HG03064 (cell line): ENCODE measurements at regions not wholly inside any gene's neighbourhood (a gene's known extent, or its start where the extent isn't known, plus 50 kb on each side); places are given as distances from the start of the nearest gene placed in this dataset.

Experiments
- ATAC-seq: cut with Tn5 transposase; IDR thresholded peaks from one replicate; pipeline ENCODE4 v1.9.1; 2021; ENCODE audit warnings: low read depth; ENCODE audit not compliant: unreplicated experiment

- no peak for ATAC-seq
Measured at GRCh38 chr5:125327676-125328075, 581.2 kb upstream of the ZNF608 start.

- ATAC-seq, result no peak
Measured at GRCh38 chr5:125331987-125332598, 585.7 kb upstream of the ZNF608 start.

DNA sequence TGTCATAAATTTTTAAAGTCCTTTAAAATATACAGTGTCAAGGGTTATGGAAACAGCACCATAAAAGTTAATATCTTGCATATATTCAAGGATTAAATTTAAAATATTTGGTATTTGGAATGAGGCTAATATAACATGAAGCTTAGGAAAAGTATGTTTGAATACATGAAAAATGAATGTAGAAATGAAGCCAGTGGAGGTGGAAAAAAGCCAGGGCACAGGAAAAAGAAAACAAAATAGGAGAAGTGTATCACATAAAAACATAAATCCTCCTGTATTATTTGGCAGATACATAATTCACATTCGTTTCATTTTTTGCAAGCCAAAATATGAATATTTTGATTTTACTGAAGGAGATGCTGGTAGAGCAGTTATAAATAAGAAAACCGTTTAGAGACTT is 587.0 kb upstream of the ZNF608 start:
- no peak for ATAC-seq

DNA sequence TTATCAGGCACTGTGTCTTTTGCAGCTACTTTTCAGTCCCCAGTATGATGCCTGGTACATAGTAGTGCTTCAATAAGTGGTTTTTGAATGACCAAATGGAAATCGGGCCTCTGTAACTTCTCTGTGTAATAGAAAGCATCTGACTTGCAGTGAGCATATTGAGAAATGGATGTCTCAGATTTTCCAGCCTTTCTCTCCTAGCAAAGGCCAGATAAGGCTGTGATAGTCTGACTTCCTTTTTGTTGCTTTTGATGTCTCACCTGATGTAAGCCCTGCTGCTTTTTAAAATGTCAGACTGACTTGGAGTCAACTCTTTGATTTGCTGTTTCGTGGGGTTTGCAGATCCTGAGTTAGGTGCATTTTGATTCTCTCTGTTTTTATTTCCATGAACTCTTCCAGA is 590.0 kb upstream of the ZNF608 start:
- no peak for ATAC-seq

GRCh38 chr5:125337294-125337693 is 590.9 kb upstream of the ZNF608 start:
- no peak for ATAC-seq

- no peak for ATAC-seq
Measured at GRCh38 chr5:125338440-125339174, 592.2 kb upstream of the ZNF608 start.

DNA sequence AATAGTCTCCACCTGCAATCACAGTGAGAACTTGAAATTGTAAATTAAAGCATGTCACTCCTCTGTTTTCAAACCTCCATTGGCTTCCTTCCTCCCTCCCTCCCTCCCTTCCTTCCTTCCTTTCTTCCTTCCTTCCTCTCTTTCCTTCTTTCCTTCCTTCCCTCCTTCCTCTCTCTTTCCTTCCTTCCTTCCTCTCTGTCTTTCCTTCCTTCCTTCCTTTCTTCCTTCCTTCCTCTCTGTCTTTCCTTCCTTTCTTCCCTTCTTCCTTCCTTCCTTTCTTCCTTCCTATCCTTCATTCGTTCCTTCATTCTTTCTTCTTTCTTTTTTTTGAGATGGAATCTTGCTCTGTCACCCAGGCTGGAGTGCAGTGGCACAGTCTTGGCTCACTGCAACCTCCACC is 595.0 kb upstream of the ZNF608 start:
- no peak for ATAC-seq

- ATAC-seq, result no peak
Measured at GRCh38 chr5:125343015-125343414, 596.6 kb upstream of the ZNF608 start.

DNA sequence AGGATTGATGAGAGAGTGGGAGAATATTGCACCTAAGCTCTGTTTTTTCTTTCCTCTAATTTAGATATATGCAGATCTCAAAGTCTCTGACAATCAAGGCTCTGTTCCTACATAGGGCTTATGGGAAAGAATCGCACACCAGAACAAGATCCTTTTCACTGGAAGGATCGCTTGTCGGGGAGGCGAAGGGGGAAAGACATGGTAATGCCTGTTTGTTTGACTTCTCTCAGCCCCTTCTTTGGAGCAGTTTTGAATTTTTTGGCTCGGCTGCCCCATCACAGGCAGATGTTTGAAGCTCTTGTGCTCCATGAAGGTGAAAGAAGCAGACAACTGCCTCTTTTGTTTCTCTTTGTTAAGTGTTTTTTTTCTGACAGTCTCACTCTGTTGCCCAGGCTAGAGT is 599.9 kb upstream of the ZNF608 start:
- ATAC-seq, result no peak

- ATAC-seq, result no peak
Measured at GRCh38 chr5:125348221-125348692, 601.8 kb upstream of the ZNF608 start.

DNA sequence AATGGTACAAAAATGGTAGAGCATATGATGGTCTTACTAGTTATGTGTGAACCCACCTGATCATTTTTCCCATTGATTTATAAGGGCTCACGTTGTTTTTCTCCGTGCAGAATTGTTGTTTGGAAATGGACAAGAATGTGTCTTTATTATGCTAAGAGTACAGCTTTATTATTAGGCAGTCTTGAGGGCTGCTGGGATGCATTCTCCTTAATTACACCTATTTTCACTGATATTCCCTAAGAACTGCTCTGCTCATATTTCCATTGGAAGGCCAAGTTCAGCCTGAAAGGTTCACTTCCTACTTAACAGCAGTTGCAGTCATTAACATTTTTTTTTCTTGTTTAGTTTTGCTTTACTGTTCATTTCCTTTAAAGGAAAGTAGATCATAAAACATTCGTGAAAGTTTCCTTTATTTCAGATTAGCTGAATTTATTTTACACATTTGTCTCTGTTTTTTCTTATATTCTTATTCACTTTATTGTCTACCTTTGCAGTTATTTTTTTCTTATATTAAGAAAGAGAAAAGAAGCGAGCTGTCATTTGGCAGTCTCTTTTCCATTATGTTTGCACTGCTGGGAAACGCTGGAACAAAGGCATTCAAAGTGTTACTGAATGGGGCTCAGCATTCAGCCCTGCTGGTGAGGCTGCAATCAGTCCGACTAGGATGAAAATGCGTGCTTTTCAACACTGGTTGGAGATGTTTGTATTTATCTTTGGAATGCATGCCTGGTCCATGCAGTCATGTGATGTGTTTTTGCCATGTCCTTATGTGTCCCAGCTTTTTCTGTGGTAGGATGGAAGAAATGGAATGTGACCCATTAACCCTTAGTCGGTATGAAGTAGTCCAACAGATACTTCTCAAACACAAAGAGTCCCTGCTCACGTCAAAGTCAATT is 602.7 kb upstream of the ZNF608 start:
- ATAC-seq, result no peak

- ATAC-seq, result no peak
Measured at GRCh38 chr5:125357660-125358059, 611.2 kb upstream of the ZNF608 start.

DNA sequence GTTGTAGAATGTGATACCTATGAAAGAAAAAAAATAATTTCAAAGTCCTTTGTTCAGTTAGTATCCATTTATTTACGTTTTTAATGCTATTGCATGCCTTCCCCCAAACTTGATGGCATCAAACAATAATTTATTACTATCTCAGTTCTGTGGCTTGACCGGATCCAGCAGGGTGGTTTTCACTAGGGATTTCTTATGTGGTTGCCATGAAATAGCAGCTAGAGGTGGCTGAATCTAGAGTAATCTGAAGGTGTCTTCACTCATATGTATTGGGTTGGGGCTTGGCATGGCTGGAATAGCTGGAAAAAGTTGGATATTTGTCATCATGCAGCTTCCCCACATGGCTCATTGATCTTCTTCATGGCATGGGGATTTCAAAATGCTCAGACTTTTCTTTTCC is 619.3 kb upstream of the ZNF608 start:
- ATAC-seq, result no peak

DNA sequence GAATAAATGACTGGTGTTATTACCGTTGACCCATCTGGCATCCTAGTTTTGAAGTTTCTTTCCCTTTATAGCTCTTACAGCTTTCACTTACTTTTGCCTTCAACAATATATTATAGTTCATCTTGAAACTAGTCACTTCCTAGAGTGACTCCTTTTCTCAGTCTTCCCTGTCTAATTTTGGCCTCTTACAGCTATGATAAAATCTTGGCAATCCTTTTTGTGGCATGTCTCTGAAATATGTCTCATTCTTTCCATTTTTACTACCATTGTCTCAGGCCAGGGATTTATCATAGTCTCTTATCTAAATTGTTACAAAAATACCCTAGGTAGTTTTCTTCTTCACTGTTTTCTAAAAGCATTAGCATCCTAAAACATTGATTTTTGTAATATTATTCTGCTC is 621.3 kb upstream of the ZNF608 start:
- no peak for ATAC-seq

DNA sequence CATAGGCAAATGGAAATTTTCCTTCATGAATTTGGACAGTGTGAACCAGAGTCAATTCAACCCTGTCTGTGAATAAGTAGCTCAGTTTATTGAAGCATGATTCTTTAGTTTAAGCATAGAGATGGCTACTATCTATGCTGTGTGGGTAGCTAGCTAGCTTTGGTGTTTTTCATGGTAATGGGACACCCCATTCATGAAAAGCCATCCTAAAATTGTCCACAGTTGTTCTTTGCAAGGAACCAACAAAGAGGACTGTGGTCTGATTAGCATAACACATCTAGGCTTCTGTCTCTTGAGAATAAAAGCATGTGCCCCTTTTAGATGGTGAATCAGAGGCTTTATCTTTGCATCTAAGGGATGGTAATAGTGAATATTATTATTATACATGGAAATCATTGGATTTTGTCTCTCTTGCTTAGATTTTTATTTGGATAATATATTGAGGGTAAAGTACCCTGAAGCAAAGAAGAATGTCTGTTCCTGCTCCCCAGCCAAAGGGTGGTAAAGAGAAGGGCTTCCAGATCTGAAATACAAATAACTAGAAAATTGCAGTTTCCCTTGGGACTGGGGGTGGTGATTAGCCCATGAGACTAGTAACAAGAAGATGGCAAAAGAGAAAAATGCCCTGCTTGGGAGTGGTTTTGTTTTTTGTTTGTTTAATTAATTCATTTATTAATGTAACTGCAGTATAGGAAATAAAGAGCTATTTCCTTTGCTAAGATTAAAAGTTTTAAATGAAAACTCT is 624.2 kb upstream of the ZNF608 start:
- ATAC-seq, result no peak

GRCh38 chr5:125372694-125373631 is 626.5 kb upstream of the ZNF608 start:
- no peak for ATAC-seq

DNA sequence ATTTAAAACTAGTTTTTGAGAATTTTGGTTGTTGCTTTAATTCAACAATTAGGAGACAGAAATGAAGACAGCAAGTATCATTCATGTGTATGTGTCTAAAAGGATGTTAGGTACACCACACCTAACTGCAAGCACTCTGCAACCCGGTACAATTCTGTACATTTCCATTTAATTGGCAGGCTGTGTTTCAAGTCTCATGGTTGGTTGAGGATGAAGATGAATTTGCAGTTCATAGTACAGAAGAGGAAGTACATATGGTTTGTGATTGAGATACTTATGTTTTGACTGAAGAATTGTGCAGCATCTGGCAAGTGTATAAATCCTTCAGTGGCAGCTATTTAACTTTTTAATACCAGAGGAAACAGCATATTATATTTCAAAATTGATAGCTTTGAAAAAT is 628.7 kb upstream of the ZNF608 start:
- ATAC-seq, result no peak

DNA sequence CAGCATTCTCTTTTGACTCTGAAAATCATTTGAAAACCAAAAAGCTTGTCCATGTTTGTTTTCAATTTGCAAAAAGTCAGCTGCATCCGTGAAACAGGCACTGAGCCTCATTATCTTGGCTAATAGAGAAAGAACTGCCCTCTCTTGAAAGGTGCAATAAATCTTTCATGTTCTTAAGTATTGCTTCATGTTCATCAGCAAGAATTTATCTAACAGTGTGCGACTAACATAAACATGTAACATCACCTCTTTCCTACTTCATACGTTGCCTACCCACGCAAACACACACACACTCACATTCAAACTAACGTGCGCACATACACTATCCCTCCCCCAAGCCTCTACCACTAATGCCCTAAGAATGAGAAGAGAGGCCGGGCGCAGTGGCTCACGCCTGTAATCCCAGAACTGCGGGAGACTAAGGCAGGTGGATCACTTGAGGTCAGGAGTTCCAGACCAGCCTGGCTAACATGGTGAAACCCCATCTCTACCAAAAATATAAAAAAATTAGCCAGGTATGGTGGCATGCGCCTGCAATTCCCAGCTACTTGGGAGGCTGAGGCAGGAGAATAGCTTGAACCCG is 629.7 kb upstream of the ZNF608 start:
- ATAC-seq, result no peak

DNA sequence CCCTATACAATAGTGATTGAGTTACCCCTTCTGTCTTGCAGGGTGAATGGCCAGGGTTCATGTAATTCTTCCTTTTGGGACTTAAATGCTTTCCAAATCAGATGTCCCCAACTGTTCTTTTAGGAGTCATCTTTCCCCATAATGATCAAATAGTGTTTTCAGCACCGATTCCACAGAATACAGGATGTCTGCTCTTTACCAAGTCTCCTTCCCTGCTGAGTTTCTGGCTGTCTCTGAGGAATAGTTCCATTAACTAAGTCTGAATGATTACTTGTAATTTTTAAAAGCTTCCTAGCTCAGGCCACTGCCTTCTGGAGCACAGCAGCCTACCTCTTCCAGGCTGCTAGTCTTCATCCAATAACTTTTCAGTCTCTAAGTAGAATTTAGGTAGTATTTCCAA is 630.7 kb upstream of the ZNF608 start:
- no peak for ATAC-seq
